GM18868 (cell line): ENCODE measurements at regions not wholly inside any gene's neighbourhood (a gene's known extent, or its start where the extent isn't known, plus 50 kb on each side); places are given as distances from the start of the nearest gene placed in this dataset.
A peak's percentile ranks its signal among the peaks of the same experiment; 100 is the strongest.
"Not testable (repeated sequence)": the region's sequence is repeated elsewhere in the genome, so short reads cannot be mapped to it uniquely, and the experiment has no call there.

Experiments used
- ATAC-seq: cut with Tn5 transposase; IDR thresholded peaks from one replicate; pipeline ENCODE4 v1.9.1; 2021; ENCODE audit warnings: mild to moderate bottlenecking, moderate library complexity; ENCODE audit not compliant: unreplicated experiment

DNA sequence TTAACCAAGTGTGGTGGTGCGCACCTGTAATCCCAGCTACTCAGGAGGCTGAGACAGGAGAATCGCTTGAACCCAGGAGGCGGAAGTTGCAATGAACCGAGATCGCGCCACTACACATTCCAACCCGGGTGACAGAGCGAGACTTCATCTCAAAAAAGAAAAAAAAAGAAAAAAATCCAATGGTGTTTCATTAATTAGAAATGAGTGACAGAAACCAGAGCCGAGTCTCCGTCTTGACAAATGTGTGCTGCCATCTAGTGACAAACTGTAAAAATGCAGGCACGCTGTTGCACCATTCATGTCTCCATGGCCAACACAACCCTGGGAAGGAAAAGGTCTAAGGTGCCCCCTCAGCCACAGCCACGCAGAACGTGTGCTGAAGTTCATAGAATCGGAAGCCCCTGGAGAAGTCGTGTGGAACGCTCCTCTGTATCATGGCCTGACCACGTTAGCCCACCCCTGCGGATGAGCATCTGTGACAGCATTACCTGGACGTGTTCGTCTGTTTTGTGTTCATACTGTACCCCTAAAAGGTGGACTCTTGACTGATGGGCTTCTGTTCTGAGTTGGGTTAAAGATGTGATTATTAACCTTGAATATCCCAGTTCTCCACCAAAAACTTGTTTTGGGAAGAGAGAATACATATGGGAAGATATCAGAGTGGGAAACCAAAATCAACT is 94.9 kb downstream of the LYZL2 start:
- ATAC-seq = no peak

GRCh38 chr10:30531751-30532530 is 97.6 kb downstream of the LYZL2 start:
- ATAC-seq = no peak

DNA sequence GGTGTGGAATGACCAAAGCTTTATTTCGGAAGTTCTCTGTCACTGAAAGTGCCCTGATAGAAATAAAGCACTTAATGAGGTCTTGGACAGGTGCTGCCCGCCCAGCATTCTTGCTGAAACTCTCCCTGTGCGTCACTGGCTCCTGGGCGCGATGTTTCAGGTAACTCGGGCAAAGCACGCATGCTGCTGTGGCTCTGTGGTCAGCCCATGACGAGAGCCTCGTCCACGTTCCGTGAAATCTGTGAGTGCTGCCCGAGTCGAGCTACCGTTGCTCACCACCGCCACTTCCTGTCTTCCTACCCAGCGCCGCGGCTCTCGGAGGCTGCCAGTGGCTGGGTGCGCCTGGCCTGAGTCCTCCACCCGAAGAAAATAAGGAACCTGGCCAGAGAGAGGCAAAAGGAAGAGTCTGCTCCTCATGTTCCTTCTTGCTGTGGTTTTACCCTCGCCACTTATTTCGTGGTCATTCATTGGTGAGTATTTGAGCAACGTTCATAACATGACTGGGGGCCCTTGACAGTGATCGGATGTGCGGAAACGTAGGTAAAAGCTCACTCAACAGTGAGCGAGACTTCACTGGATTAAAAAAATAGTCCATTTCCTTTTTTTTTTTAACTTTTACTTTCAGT is 95.5 kb downstream of the MAP3K8 start:
- peak; percentile 74 for ATAC-seq

- no peak for ATAC-seq
These were observed 94.4 kb downstream of the MAP3K8 start for GRCh38 chr10:30528429-30528786.

GRCh38 chr10:30527623-30528428 is 93.8 kb downstream of the MAP3K8 start:
- ATAC-seq = no peak

- ATAC-seq = not testable (repeated sequence)
These were observed 88.7 kb downstream of the MAP3K8 start for GRCh38 chr10:30522661-30523078.

DNA sequence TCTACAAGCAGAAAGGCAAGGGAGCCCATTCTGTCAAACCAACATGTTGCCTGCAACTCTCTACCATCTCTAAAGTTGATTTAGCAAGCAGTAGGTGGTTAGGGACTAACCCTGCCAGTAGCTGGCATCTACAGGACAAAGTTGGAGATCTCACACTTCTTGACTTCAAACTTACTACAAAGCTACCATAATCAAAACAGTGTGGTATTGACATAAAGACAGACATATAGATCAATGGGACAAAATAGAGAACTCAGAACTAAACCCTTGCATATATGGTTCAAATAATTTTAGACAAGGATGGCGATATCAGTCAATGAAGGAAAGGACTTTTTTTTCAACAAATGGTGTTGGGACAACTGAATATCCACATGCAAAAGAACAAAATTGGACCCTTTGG is 84.9 kb downstream of the MAP3K8 start:
- ATAC-seq = no peak
